Endothelial cell of umbilical vein (primary cell): ENCODE measurements at regions not wholly inside any gene's neighbourhood (a gene's known extent, or its start where the extent isn't known, plus 50 kb on each side); places are given as distances from the start of the nearest gene placed in this dataset.

ENCODE experiments used
- BruUV-seq: library from RNA; stranded (reverse); fragments of 400-500 nt; replicated peaks from 2 replicates; lab custom pipeline; 2021; lab: Mats Ljungman, UMichigan
- CTCF ChIA-PET: fragments of 300-600, 350-600 bp; sonication (Branson Sonifier 250); formaldehyde crosslinking; loops from one replicate; lab custom pipeline; 2021; ENCODE audit warnings: antibody characterized with exemption, inconsistent platforms; lab: Charles Lee
- POLR2A ChIA-PET: fragments of 300-600, 350-600 bp; sonication (Branson Sonifier 250); formaldehyde crosslinking; loops from one replicate; lab custom pipeline; 2021; ENCODE audit warnings: antibody characterized with exemption, inconsistent platforms; lab: Charles Lee
- DNase-seq: peaks from one replicate; pipeline ENCODE4 v3.0.0-alpha.2; 2011; ENCODE audit warnings: low read depth, low spot score
- FAIRE-seq: peaks from 2 replicates; lab custom pipeline; 2011; peaks lifted over from hg19 to GRCh38; lab: Jason Lieb, UNC
- H2AFZ ChIP-seq: 2 replicates; pipeline ENCODE4 v1.6.0; 2012; ENCODE audit warnings: low read depth, low read length, control low read depth, inconsistent platforms
- H3K27ac ChIP-seq: 2 replicates; pipeline ENCODE4 v1.5.1; 2011; ENCODE audit warnings: low read depth, mild to moderate bottlenecking, control low read depth, low read length, moderate library complexity; ENCODE audit not compliant: insufficient read depth
- H3K27me3 ChIP-seq, 2 experiments: 2 replicates each; pipeline versions ENCODE4 v1.6.0 to v1.6.1; 2011; ENCODE audit warnings: low read length in 2 of 2, mixed read lengths in 1 of 2; ENCODE audit not compliant: control insufficient read depth in 2 of 2, insufficient read depth in 2 of 2
- H3K36me3 ChIP-seq, 2 experiments: 2 replicates in 1 of 2; 3 replicates in 1 of 2; pipeline ENCODE4 v1.5.1; 2011; ENCODE audit warnings: low read length in 2 of 2, mild to moderate bottlenecking in 1 of 2, moderate library complexity in 1 of 2; ENCODE audit not compliant: control insufficient read depth in 2 of 2, insufficient read depth in 2 of 2; ENCODE audit errors: extremely low read depth in 1 of 2
- H3K4me1 ChIP-seq: 3 replicates; pipeline ENCODE4 v1.5.1; 2011; ENCODE audit warnings: mild to moderate bottlenecking, low read length; ENCODE audit not compliant: control insufficient read depth, insufficient read depth; ENCODE audit errors: extremely low read depth
- H3K4me2 ChIP-seq: 2 replicates; pipeline ENCODE4 v1.6.1; 2011; ENCODE audit warnings: low read length, control low read depth, mixed read lengths; ENCODE audit not compliant: insufficient read depth
- H3K4me3 ChIP-seq, 3 experiments: fragments of 200-600 bp in 1 of 3; sonication (generic), shearing (Covaris generic) in 1 of 3; replicated peaks in 1 of 3; 2 replicates each; pipeline ENCODE4 v1.5.1; 2011 to 2016; ENCODE audit warnings: control low read depth in 3 of 3, low read length in 3 of 3, mild to moderate bottlenecking in 2 of 3, inconsistent platforms in 1 of 3, low read depth in 1 of 3, moderate library complexity in 1 of 3; ENCODE audit not compliant: insufficient read depth in 1 of 3
- H3K79me2 ChIP-seq: 2 replicates; pipeline ENCODE4 v1.6.0; 2012; ENCODE audit warnings: low read length, inconsistent platforms; ENCODE audit not compliant: control insufficient read depth, insufficient read depth
- H3K9ac ChIP-seq: replicated peaks from 2 replicates; pipeline ENCODE3; 2011; ENCODE audit warnings: low read length, control low read depth; ENCODE audit not compliant: insufficient read depth; ENCODE audit errors: extremely low read depth
- H3K9me1 ChIP-seq: replicated peaks from 3 replicates; pipeline ENCODE4 v1.6.0; 2011; ENCODE audit warnings: mild to moderate bottlenecking, low read length; ENCODE audit not compliant: control insufficient read depth, insufficient read depth; ENCODE audit errors: extremely low read depth
- H3K9me3 ChIP-seq: replicated peaks from 2 replicates; pipeline ENCODE4 v1.5.1; 2012; ENCODE audit warnings: low read length, inconsistent platforms; ENCODE audit not compliant: control insufficient read depth, insufficient read depth
- H4K20me1 ChIP-seq: replicated peaks from 2 replicates; pipeline ENCODE3; 2011; ENCODE audit warnings: mild to moderate bottlenecking, low read length; ENCODE audit not compliant: control insufficient read depth, insufficient read depth; ENCODE audit errors: extremely low read depth
- CTCF ChIP-seq, 2 donors: IDR thresholded peaks; 1 replicate in 1 of 2; 2 replicates in 1 of 2; pipeline ENCODE4 v1.5.1; 2011; ENCODE audit warnings: low read length in 2 of 2, mild to moderate bottlenecking in 2 of 2, moderate library complexity in 2 of 2, control low read depth in 1 of 2, inconsistent platforms in 1 of 2, low read depth in 1 of 2; ENCODE audit not compliant: insufficient read depth in 1 of 2; ENCODE audit errors: extremely low read depth in 1 of 2
- EZH2 ChIP-seq: IDR thresholded peaks from 2 replicates; pipeline ENCODE4 v1.6.1; 2012; ENCODE audit warnings: borderline replicate concordance, low read depth, mild to moderate bottlenecking, moderate library complexity, low read length, inconsistent platforms; ENCODE audit not compliant: severe bottlenecking
- FOS ChIP-seq: IDR thresholded peaks from 2 replicates; pipeline ENCODE4 v1.6.1; 2011; ENCODE audit warnings: mild to moderate bottlenecking, low read length, moderate library complexity, borderline replicate concordance; ENCODE audit not compliant: insufficient read depth
- GATA2 ChIP-seq: IDR thresholded peaks from 2 replicates; pipeline ENCODE4 v1.7.0; 2011; ENCODE audit warnings: low read depth, mild to moderate bottlenecking, moderate library complexity, mixed read lengths, low read length; ENCODE audit not compliant: insufficient read length, insufficient read depth
- JUN ChIP-seq: IDR thresholded peaks from 2 replicates; pipeline ENCODE4 v1.6.1; 2011; ENCODE audit warnings: borderline replicate concordance, low read depth; ENCODE audit not compliant: insufficient read length, insufficient read depth
- MAX ChIP-seq: IDR thresholded peaks from 2 replicates; pipeline ENCODE4 v1.6.1; 2011; ENCODE audit not compliant: insufficient read depth, insufficient read length
- MYC ChIP-seq: IDR thresholded peaks from one replicate; pipeline ENCODE4 v1.6.1; 2011; ENCODE audit warnings: mild to moderate bottlenecking, low read depth, low read length
- POLR2A ChIP-seq: IDR thresholded peaks from 2 replicates; pipeline ENCODE4 v1.6.1; 2012; ENCODE audit warnings: low read depth, mild to moderate bottlenecking, control low read depth, low read length
- POLR2AphosphoS5 ChIP-seq: IDR thresholded peaks from 2 replicates; pipeline ENCODE4 v1.6.1; 2012; ENCODE audit warnings: low read depth, mild to moderate bottlenecking, control low read depth, low read length, moderate library complexity; ENCODE audit not compliant: insufficient read depth
- dilution Hi-C: fragments of 300-500 bp; cut with MboI; formaldehyde crosslinking; loops from one replicate; pipeline ENCODE4 v1.15.0; 2019; ENCODE audit warnings: low sequenced_read_pairs; ENCODE audit not compliant: extremely low pct_ligation_motif_present
- intact Hi-C: fragments of 100-400 bp; cut with micrococcal nuclease; formaldehyde crosslinking; loops from one replicate; pipeline ENCODE4 v1.10.0; 2022

- no peak overlapping the region for H2AFZ ChIP-seq
- H3K79me2 ChIP-seq = no peaks in the 10 kb centered on the region
- no peak overlapping the region for H3K4me3 ChIP-seq
- no peaks in the 10 kb centered on the region for H3K27me3 ChIP-seq
- DNase-seq (peak; percentile 86), FAIRE-seq (peak; percentile 90)
- H3K4me1 ChIP-seq = peaks cover 10% of the 10 kb centered on the region
- ChIA-PET CTCF (no interaction called here), POLR2A (no interaction called here)
- H3K9me3 ChIP-seq = no peaks in the 10 kb centered on the region
- intact Hi-C loops (loop anchor here (1.0 to 10.0 kb wide), 3 partner anchors 36 to 1013 kb away; no protein-coding TSS in a partner anchor), dilution Hi-C loops (no loop called here)
- BruUV-seq = no TSS peak
- TF ChIP-seq MYC = peak; percentile 79
- TF ChIP-seq MAX = no peak
- TF ChIP-seq CTCF (IDR thresholded peaks at IDR 0.05; ENCODE audit: extremely low read depth in 1 of 2, insufficient read depth in 1 of 2, low read depth in 1 of 2, low read length in 2 of 2) = no peak
- TF ChIP-seq GATA2 = peak; percentile 93
- peak; percentile 99 for TF ChIP-seq FOS
- TF ChIP-seq JUN = peak; percentile 95
- TF ChIP-seq POLR2AphosphoS5 = peak; percentile 91
- no peak for TF ChIP-seq EZH2
- TF ChIP-seq POLR2A = peak; percentile 51
- H3K9ac ChIP-seq = no peak overlapping the region
- no peak overlapping the region for H3K27ac ChIP-seq
- no peaks in the 10 kb centered on the region for H4K20me1 ChIP-seq
- H3K9me1 ChIP-seq = no peaks in the 10 kb centered on the region
- no peaks in the 10 kb centered on the region for H3K36me3 ChIP-seq
- peak overlapping the region; percentile 14 for H3K4me2 ChIP-seq
Observed at GRCh38 chr1:187691439-187691838, 862.7 kb downstream of the PLA2G4A start.
